ENCODE measurements at regions not wholly inside any gene's neighbourhood (a gene's known extent, or its start where the extent isn't known, plus 50 kb on each side); places are given as distances from the start of the nearest gene placed in this dataset.

DNA sequence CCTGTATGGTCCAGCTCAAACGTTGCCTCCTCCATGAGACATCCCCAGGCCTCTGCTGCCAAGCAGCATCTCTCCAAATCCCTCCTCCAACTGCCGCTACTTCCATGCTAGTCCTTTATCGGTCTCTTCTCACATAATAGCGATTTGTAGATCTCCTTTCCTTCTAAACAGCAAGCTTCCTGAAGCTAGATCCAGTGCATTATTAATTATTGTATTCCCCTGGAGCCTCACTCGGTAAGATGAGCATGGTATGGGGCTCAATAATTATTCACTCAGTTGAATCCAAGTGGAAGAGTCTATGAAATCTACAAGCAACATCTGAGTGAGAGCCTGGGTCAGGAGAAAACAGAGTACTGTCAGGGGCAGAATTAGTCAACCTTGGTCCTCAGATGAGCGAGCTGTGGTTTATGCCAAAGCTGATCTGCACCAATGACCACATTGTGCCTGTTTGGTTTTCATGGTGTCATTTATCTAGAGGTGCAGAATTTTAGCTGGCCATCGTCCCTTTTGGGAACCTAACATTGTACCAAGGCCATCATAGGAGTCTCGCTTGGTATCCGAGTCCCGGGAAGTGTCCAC lies 93.8 kb upstream of the UBE2E1 start:
- no peak for TF ChIP-seq EZH2 (IDR thresholded peaks at IDR 0.05; ENCODE audit: borderline replicate concordance, low read depth, low read length, severe bottlenecking)
- TF ChIP-seq, protein P1, sequence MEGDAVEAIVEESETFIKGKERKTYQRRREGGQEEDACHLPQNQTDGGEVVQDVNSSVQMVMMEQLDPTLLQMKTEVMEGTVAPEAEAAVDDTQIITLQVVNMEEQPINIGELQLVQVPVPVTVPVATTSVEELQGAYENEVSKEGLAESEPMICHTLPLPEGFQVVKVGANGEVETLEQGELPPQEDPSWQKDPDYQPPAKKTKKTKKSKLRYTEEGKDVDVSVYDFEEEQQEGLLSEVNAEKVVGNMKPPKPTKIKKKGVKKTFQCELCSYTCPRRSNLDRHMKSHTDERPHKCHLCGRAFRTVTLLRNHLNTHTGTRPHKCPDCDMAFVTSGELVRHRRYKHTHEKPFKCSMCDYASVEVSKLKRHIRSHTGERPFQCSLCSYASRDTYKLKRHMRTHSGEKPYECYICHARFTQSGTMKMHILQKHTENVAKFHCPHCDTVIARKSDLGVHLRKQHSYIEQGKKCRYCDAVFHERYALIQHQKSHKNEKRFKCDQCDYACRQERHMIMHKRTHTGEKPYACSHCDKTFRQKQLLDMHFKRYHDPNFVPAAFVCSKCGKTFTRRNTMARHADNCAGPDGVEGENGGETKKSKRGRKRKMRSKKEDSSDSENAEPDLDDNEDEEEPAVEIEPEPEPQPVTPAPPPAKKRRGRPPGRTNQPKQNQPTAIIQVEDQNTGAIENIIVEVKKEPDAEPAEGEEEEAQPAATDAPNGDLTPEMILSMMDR (IDR thresholded peaks at IDR 0.05; ENCODE audit: extremely low read depth in 1 of 2, insufficient read depth in 1 of 2, low read depth in 1 of 2, low read length in 2 of 2), result no peak

Data from endothelial cell of umbilical vein (primary cell).